ENCODE measurements at regions not wholly inside any gene's neighbourhood (a gene's known extent, or its start where the extent isn't known, plus 50 kb on each side); places are given as distances from the start of the nearest gene placed in this dataset.
A peak's percentile ranks its signal among the peaks of the same experiment; 100 is the strongest.

GRCh38 chr18:34042423-34043146, 182.1 kb downstream of the NOL4 start (continued):
- TF ChIP-seq, protein P1, sequence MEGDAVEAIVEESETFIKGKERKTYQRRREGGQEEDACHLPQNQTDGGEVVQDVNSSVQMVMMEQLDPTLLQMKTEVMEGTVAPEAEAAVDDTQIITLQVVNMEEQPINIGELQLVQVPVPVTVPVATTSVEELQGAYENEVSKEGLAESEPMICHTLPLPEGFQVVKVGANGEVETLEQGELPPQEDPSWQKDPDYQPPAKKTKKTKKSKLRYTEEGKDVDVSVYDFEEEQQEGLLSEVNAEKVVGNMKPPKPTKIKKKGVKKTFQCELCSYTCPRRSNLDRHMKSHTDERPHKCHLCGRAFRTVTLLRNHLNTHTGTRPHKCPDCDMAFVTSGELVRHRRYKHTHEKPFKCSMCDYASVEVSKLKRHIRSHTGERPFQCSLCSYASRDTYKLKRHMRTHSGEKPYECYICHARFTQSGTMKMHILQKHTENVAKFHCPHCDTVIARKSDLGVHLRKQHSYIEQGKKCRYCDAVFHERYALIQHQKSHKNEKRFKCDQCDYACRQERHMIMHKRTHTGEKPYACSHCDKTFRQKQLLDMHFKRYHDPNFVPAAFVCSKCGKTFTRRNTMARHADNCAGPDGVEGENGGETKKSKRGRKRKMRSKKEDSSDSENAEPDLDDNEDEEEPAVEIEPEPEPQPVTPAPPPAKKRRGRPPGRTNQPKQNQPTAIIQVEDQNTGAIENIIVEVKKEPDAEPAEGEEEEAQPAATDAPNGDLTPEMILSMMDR (IDR thresholded peaks at IDR 0.05; ENCODE audit: low read depth, low read length, missing input control), result no peak
- TF ChIP-seq SP1 (IDR thresholded peaks at IDR 0.05) (no peak), EGR1 (IDR thresholded peaks at IDR 0.05; ENCODE audit: low read depth in 2 of 2) (no peak), FOXA1 (IDR thresholded peaks at IDR 0.05) (no peak), NR2F2 (IDR thresholded peaks at IDR 0.05) (no peak), JUND (IDR thresholded peaks at IDR 0.05) (no peak), FOXA2 (IDR thresholded peaks at IDR 0.05) (no peak), TAF1 (conservative IDR thresholded peaks at IDR 0.05) (no peak), HNF4G (IDR thresholded peaks at IDR 0.05) (no peak), YY1 (IDR thresholded peaks at IDR 0.05) (no peak), GABPA (IDR thresholded peaks at IDR 0.05 in 1 of 2, conservative IDR thresholded peaks at IDR 0.05 in 1 of 2) (no peak)

DNA sequence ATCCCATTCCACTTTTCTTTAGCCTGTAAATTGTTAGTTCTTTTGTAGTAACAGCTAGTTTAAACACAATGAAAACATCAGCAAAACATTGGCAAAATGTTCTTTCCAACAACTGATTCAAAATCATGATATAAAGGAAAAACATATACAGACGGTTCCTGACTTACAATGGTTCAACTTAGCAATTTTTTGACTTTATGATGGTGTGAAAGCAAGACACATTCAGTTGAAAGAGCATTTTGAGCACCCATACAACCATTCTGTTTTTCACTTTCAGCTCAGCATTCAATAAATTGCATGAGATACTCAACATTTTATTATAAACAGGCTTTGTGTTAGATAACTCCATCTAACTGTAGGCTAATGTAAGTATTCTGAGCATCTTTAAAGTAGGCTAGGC, 185.1 kb downstream of the NOL4 start:
- no peak for DNase-seq (ENCODE audit: low spot score)
- Histone ChIP-seq H3K4me3 (ENCODE audit: low read depth in 1 of 3, low read length in 3 of 3) (peak overlapping the region in 1 of 3 donors; percentile 49), H3K27me3 (ENCODE audit: control insufficient read depth in 4 of 4, insufficient read depth in 4 of 4, low read length in 3 of 4) (no peaks in the 10 kb centered on the region), H3K9me3 (ENCODE audit: control insufficient read depth in 4 of 4, low read length in 3 of 4) (no peaks in the 10 kb centered on the region), H3K36me3 (ENCODE audit: control insufficient read depth in 4 of 4, insufficient read depth in 3 of 4, low read depth in 1 of 4, low read length in 3 of 4) (no peaks in the 10 kb centered on the region), H3K4me1 (ENCODE audit: control insufficient read depth in 4 of 4, insufficient read depth in 4 of 4, low read length in 3 of 4) (peaks cover 0 to 8% (median 0%) of the 10 kb centered on the region in 4 donors), H3K9ac (ENCODE audit: low read depth in 1 of 2, low read length in 2 of 2) (no peak overlapping the region), H3K27ac (ENCODE audit: low read depth in 1 of 2, low read length in 2 of 2) (no peak overlapping the region)
- no peak for TF ChIP-seq REST (IDR thresholded peaks at IDR 0.05)
- TF ChIP-seq FOXA2 (IDR thresholded peaks at IDR 0.05), result no peak
- TF ChIP-seq HNF4G (IDR thresholded peaks at IDR 0.05), result no peak
- 75% methylated on average over 1 of the region's 1 CpG for WGBS

- Histone ChIP-seq H3K36me3 (ENCODE audit: control insufficient read depth in 4 of 4, insufficient read depth in 3 of 4, low read depth in 1 of 4, low read length in 3 of 4) (no peaks in the 10 kb centered on the region), H3K27ac (ENCODE audit: low read depth in 1 of 2, low read length in 2 of 2) (no peak overlapping the region), H3K27me3 (ENCODE audit: control insufficient read depth in 4 of 4, insufficient read depth in 4 of 4, low read length in 3 of 4) (no peaks in the 10 kb centered on the region), H3K4me1 (ENCODE audit: control insufficient read depth in 4 of 4, insufficient read depth in 4 of 4, low read length in 3 of 4) (peaks cover 0 to 8% (median 0%) of the 10 kb centered on the region in 4 donors), H3K9ac (ENCODE audit: low read depth in 1 of 2, low read length in 2 of 2) (peak overlapping the region in 1 of 2 donors; percentile 71), H3K4me3 (ENCODE audit: low read depth in 1 of 3, low read length in 3 of 3) (peak overlapping the region in 2 of 3 donors; percentile 41 to 49), H3K9me3 (ENCODE audit: control insufficient read depth in 4 of 4, low read length in 3 of 4) (no peaks in the 10 kb centered on the region)
- no peak for DNase-seq (ENCODE audit: low spot score)
- TF ChIP-seq YY1 (IDR thresholded peaks at IDR 0.05), result peak; percentile 18
- no peak for TF ChIP-seq EGR1 (IDR thresholded peaks at IDR 0.05; ENCODE audit: low read depth in 2 of 2)
- no peak for TF ChIP-seq RXRA (IDR thresholded peaks at IDR 0.05)
- TF ChIP-seq SP1 (IDR thresholded peaks at IDR 0.05), result no peak
- no peak for TF ChIP-seq JUND (IDR thresholded peaks at IDR 0.05)
These were observed 185.5 kb downstream of the NOL4 start for GRCh38 chr18:34039201-34039600.
